ENCODE measurements at regions not wholly inside any gene's neighbourhood (a gene's known extent, or its start where the extent isn't known, plus 50 kb on each side); places are given as distances from the start of the nearest gene placed in this dataset.

DNA sequence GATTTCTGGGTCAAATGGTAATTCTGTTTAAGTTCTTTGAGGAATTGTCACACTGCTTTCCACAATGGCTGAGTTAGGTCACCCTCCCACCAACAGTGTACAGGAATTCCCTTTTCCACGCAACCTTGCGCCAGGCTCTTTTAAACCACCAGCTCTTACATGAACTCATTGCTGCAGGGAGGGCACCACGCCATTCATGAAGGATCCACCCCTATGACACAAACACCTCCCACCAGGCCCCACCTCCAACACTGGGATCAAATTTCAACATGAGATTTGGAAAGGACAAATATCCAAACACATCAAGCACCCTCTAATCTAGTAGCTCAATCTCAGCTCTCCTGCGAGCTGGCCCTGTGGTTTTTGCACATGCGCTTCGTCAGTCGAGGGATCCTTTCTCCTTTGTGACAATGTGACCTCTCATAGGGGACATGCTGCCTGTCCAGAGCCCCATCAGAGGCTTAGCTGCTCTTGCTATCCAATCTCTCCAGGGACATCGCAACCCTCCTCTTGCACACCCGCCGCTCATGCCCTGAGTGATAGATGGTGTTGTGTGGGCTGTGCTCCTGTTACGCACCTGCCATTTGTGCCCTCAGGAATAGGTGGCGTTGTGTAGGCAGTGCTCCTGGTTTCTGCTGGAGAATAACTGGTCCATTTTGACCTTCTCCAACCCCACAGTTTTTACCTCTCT, 328.0 kb downstream of the UQCRFS1 start:
- peaks cover 0 to 3% of the 10 kb centered on the region in 2 donors for H3K9me3 ChIP-seq
- no peaks in the 10 kb centered on the region for H3K4me1 ChIP-seq
- DNase-seq (ENCODE audit: low spot score in 2 of 2) = no peak
- TF ChIP-seq POLR2A (IDR thresholded peaks at IDR 0.05) = no peak
- no peak for TF ChIP-seq POLR2AphosphoS5 (IDR thresholded peaks at IDR 0.05)
- TF ChIP-seq, protein P1, sequence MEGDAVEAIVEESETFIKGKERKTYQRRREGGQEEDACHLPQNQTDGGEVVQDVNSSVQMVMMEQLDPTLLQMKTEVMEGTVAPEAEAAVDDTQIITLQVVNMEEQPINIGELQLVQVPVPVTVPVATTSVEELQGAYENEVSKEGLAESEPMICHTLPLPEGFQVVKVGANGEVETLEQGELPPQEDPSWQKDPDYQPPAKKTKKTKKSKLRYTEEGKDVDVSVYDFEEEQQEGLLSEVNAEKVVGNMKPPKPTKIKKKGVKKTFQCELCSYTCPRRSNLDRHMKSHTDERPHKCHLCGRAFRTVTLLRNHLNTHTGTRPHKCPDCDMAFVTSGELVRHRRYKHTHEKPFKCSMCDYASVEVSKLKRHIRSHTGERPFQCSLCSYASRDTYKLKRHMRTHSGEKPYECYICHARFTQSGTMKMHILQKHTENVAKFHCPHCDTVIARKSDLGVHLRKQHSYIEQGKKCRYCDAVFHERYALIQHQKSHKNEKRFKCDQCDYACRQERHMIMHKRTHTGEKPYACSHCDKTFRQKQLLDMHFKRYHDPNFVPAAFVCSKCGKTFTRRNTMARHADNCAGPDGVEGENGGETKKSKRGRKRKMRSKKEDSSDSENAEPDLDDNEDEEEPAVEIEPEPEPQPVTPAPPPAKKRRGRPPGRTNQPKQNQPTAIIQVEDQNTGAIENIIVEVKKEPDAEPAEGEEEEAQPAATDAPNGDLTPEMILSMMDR (IDR thresholded peaks at IDR 0.05) = no peak
- H3K36me3 ChIP-seq = no peaks in the 10 kb centered on the region
- no peak overlapping the region for H3K27ac ChIP-seq
- no peaks in the 10 kb centered on the region for H3K27me3 ChIP-seq
- intact Hi-C loops (cut with DNase I; ENCODE audit: low total_unique reads) = no loop called here
- no peak overlapping the region for H3K4me3 ChIP-seq

DNA sequence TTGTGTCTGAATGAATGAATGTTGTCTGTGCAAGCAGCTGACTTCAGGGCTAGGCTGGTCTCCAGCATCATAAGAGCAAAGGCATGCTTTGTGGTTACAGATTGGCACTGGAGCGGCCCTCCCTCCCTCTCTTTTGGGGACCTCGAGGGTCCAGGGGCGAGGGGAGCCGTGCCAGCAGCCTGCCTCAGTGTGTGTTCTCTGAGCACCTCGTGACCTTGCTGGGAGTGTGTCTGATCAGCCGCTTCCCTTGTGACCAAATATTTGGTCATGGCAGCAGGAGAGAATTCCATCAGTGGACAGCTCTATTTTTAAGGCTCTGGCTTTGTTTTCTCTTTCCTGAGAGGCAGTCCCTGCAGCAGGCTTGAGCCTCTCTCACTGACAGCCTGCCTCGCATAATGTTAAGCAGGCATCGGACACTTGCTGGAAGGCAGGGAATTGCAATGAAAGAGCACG, 329.7 kb downstream of the UQCRFS1 start:
- intact Hi-C loops (cut with DNase I; ENCODE audit: low total_unique reads) = no loop called here
- DNase-seq (ENCODE audit: low spot score in 2 of 2) = peak in 1 of 2 donors; percentile 44

DNA sequence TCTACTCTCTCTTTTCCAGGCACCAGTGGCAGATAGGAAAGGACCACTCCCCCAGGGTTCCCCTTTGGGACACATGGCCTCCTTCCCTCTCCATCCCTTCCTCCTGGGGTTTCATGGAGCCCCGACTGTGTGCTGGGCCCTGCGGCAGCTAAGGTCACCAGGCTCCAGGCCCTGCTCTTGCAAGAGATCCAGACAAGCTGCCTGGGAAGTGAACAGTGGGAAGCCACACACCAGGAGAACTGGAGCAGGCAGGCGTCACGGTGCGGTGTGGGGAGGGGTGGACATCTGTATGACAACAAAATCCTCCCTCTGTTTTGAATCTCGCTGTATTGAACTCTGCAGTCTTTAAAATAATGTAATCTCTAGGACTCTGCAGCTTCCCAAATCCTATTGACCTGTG, 330.1 kb downstream of the UQCRFS1 start:
- no peak overlapping the region for H3K4me3 ChIP-seq
- TF ChIP-seq, protein P1 (IDR thresholded peaks at IDR 0.05) = no peak
- TF ChIP-seq POLR2AphosphoS5 (IDR thresholded peaks at IDR 0.05) = no peak
- TF ChIP-seq POLR2A (IDR thresholded peaks at IDR 0.05) = no peak
- peaks cover 0 to 3% of the 10 kb centered on the region in 2 donors for H3K9me3 ChIP-seq
- H3K36me3 ChIP-seq = no peaks in the 10 kb centered on the region
- no peaks in the 10 kb centered on the region for H3K4me1 ChIP-seq
- intact Hi-C loops (cut with DNase I; ENCODE audit: low total_unique reads) = no loop called here
- DNase-seq (ENCODE audit: low spot score in 2 of 2) = no peak
- H3K27ac ChIP-seq = peak overlapping the region; percentile 25 to 38
- H3K27me3 ChIP-seq = no peaks in the 10 kb centered on the region

More for the DNA sequence above, 329.7 kb downstream of the UQCRFS1 start:
- H3K9me3 ChIP-seq = peaks cover 0 to 3% of the 10 kb centered on the region in 2 donors
- no peaks in the 10 kb centered on the region for H3K36me3 ChIP-seq
- H3K4me3 ChIP-seq = peak overlapping the region in 1 of 3 donors; percentile 14
- TF ChIP-seq POLR2A (IDR thresholded peaks at IDR 0.05) (no peak), POLR2AphosphoS5 (IDR thresholded peaks at IDR 0.05) (peak in 2 of 3 donors; percentile 31 to 59)
- no peaks in the 10 kb centered on the region for H3K4me1 ChIP-seq
- no peaks in the 10 kb centered on the region for H3K27me3 ChIP-seq
- peak overlapping the region in 1 of 2 donors; percentile 38 for H3K27ac ChIP-seq

DNA sequence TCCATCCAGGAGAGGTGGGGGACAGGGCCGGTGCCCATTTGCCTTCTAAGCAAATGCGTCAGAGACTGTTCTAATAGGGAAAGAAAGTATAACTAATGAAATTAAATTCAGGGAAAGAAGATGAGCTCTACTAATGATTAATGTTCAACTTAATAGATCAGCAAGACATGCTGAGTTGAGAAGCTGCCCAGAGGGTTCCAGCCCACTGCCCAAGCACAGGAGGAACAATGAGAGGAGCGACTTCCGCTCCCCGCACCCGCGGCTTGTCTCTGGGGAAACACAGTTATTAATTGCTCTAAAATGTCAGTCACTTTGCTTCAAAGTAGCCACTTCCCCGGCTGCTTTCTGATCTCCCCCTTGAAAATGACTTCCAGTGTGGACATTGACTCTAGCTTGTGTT, 331.3 kb downstream of the UQCRFS1 start:
- no peaks in the 10 kb centered on the region for H3K27me3 ChIP-seq
- no peak overlapping the region for H3K4me3 ChIP-seq
- H3K27ac ChIP-seq = no peak overlapping the region
- no peaks in the 10 kb centered on the region for H3K4me1 ChIP-seq
- DNase-seq (ENCODE audit: low spot score in 2 of 2) = no peak
- no peaks in the 10 kb centered on the region for H3K36me3 ChIP-seq
- no peak for TF ChIP-seq POLR2AphosphoS5 (IDR thresholded peaks at IDR 0.05)
- no peak for TF ChIP-seq POLR2A (IDR thresholded peaks at IDR 0.05)
- TF ChIP-seq, protein P1 (IDR thresholded peaks at IDR 0.05) = no peak
- peaks cover 0 to 3% of the 10 kb centered on the region in 2 donors for H3K9me3 ChIP-seq
- intact Hi-C loops (cut with DNase I; ENCODE audit: low total_unique reads) = no loop called here

DNA sequence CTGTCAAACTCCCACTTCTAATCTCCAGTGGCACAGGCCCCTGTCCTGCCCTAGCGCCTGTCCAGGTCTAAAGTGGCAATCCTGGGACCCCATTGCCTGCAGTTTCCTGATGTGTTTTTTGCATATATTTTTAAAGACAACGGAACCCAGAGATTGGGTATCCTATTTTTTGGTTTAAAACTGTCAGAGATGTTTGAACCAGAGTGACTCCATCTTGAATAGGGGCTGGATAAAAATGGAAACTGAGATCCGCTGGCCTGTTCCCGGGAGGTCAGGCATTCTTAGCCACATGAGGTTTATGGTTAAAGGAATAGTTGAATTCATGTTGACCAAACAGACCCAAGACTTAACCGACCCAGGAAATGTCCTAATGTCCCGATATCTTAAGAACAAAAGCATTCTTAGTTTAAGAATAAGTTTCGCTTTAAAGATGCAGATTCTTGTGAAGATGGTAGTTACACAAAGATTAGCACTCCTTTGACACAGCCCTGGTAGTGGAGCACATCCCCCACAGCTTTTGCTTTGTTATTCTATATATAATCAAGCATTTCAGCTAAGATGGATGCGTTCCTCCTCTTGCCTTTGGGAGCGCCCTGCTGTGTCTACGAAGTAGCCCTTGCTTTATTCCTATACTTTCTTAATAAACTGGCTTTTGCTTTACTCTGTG, 332.1 kb downstream of the UQCRFS1 start:
- H3K27ac ChIP-seq = no peak overlapping the region

More for the DNA sequence above, 332.1 kb downstream of the UQCRFS1 start:
- intact Hi-C loops (cut with DNase I; ENCODE audit: low total_unique reads) = no loop called here
- no peaks in the 10 kb centered on the region for H3K4me1 ChIP-seq
- H3K36me3 ChIP-seq = no peaks in the 10 kb centered on the region
- no peak for DNase-seq (ENCODE audit: low spot score in 2 of 2)
- H3K4me3 ChIP-seq = no peak overlapping the region
- TF ChIP-seq POLR2AphosphoS5 (IDR thresholded peaks at IDR 0.05) (no peak), POLR2A (IDR thresholded peaks at IDR 0.05) (no peak)
- TF ChIP-seq, protein P1 (IDR thresholded peaks at IDR 0.05) = no peak
- H3K27me3 ChIP-seq = no peaks in the 10 kb centered on the region
- H3K9me3 ChIP-seq = peaks cover 0 to 3% of the 10 kb centered on the region in 2 donors
